HCT116 (cell line): ENCODE measurements at regions not wholly inside any gene's neighbourhood (a gene's known extent, or its start where the extent isn't known, plus 50 kb on each side); places are given as distances from the start of the nearest gene placed in this dataset.

ENCODE experiments used
- ATAC-seq: fragments of 200-7000 bp; cut with Tn5 transposase; 2 replicates; pipeline ENCODE4 v1.9.1; 2020; ENCODE audit warnings: mild to moderate bottlenecking, moderate library complexity
- BruUV-seq: library from RNA; stranded (reverse); fragments of 400-500 nt; replicated peaks from 2 replicates; lab custom pipeline; 2021; lab: Mats Ljungman, UMichigan
- CTCF ChIA-PET: fragments of 300-600 bp; sonication (Branson Sonifier 250); formaldehyde crosslinking; loops from one replicate; lab custom pipeline; 2021; ENCODE audit warnings: antibody characterized with exemption; lab: Charles Lee
- POLR2A ChIA-PET: fragments of 300-600, 350-600 bp; sonication (Branson Sonifier 250); formaldehyde crosslinking; loops from one replicate; lab custom pipeline; 2021; ENCODE audit warnings: antibody characterized with exemption; lab: Charles Lee
- RAD21 ChIA-PET, 2 experiments: fragments of 300-600 bp; sonication (Branson Sonifier 250); formaldehyde crosslinking; loops; one replicate each; lab custom pipeline; 2023; ENCODE audit warnings: low total read pairs in 2 of 2; ENCODE audit not compliant: uncharacterized antibody in 2 of 2, unreplicated experiment in 2 of 2, low non-redundant PET in 1 of 2; lab: Charles Lee
- DNase-seq: peaks from one replicate; pipeline ENCODE4 v3.0.0-alpha.2; 2010; ENCODE audit warnings: low read depth, low spot score
- H2AFZ ChIP-seq: fragments of 200-600 bp; shearing (Covaris generic), sonication (generic); 2 replicates; pipeline ENCODE4 v1.6.1; 2017; ENCODE audit warnings: low read depth, mixed run types, mixed read lengths, antibody characterized with exemption, low read length; ENCODE audit not compliant: poor library complexity, severe bottlenecking
- H3K27ac ChIP-seq: 2 replicates; pipeline ENCODE4 v1.5.1; 2012; ENCODE audit warnings: low read depth, low read length
- H3K27me3 ChIP-seq: fragments of 200-600 bp; sonication (generic); 2 replicates; pipeline ENCODE4 v1.6.1; 2016; ENCODE audit warnings: mixed run types, low read length, mixed read lengths; ENCODE audit not compliant: insufficient read depth
- H3K36me3 ChIP-seq, 2 experiments: fragments of 200-500 bp in 1 of 2; fragments of 200-600 bp in 1 of 2; sonication (Bioruptor generic) in 1 of 2; sonication (generic) in 1 of 2; 2 replicates each; pipeline versions ENCODE4 v1.5.1 to v1.6.1; 2014 to 2016; ENCODE audit warnings: low read length in 2 of 2, inconsistent platforms in 1 of 2, mixed read lengths in 1 of 2, mixed run types in 1 of 2; ENCODE audit not compliant: insufficient read depth in 2 of 2, control insufficient read depth in 1 of 2
- H3K4me1 ChIP-seq, 2 experiments: fragments of 200-600 bp in 1 of 2; sonication (generic) in 1 of 2; 2 replicates each; pipeline versions ENCODE4 v1.5.1 to v1.6.1; 2012 to 2017; ENCODE audit warnings: low read length in 2 of 2, inconsistent platforms in 1 of 2, mild to moderate bottlenecking in 1 of 2, mixed read lengths in 1 of 2, mixed run types in 1 of 2, moderate library complexity in 1 of 2; ENCODE audit not compliant: insufficient read depth in 2 of 2, control insufficient read depth in 1 of 2
- H3K4me2 ChIP-seq: fragments of 200-600 bp; sonication (generic); 2 replicates; pipeline ENCODE4 v1.6.1; 2017; ENCODE audit warnings: mixed run types, low read length, mixed read lengths
- H3K4me3 ChIP-seq, 2 experiments: fragments of 200-600 bp in 1 of 2; sonication (generic) in 1 of 2; replicated peaks in 1 of 2; 2 replicates each; pipeline ENCODE4 v1.5.1; 2011 to 2016; ENCODE audit warnings: low read length in 2 of 2, control low read depth in 1 of 2, low read depth in 1 of 2, mild to moderate bottlenecking in 1 of 2, mixed read lengths in 1 of 2, mixed run types in 1 of 2
- H3K79me2 ChIP-seq: fragments of 200-600 bp; sonication (generic); 2 replicates; pipeline ENCODE4 v1.6.1; 2017; ENCODE audit warnings: mild to moderate bottlenecking, mixed run types, low read length, moderate library complexity, mixed read lengths; ENCODE audit not compliant: insufficient read depth
- H3K9ac ChIP-seq: fragments of 200-600 bp; sonication (generic); 2 replicates; pipeline ENCODE4 v1.6.1; 2016; ENCODE audit warnings: low read length, mixed read lengths
- H3K9me2 ChIP-seq: fragments of 200-600 bp; sonication (generic), shearing (Covaris generic); 2 replicates; pipeline ENCODE4 v1.6.1; 2017; ENCODE audit warnings: mixed run types, mild to moderate bottlenecking, moderate library complexity; ENCODE audit not compliant: insufficient read depth
- H3K9me3 ChIP-seq, 2 experiments: fragments of 200-500 bp in 1 of 2; fragments of 200-600 bp in 1 of 2; sonication (Bioruptor generic) in 1 of 2; sonication (generic) in 1 of 2; 2 replicates each; pipeline ENCODE4 v1.6.1; 2014 to 2017; ENCODE audit warnings: low read length in 2 of 2, mixed read lengths in 2 of 2, inconsistent platforms in 1 of 2, low read depth in 1 of 2, mild to moderate bottlenecking in 1 of 2, mixed run types in 1 of 2, moderate library complexity in 1 of 2; ENCODE audit not compliant: control insufficient read depth in 1 of 2, insufficient read depth in 1 of 2
- H4K20me1 ChIP-seq: fragments of 200-600 bp; sonication (generic), shearing (Covaris generic); 2 replicates; pipeline ENCODE4 v1.6.1; 2017; ENCODE audit warnings: mixed run types, mild to moderate bottlenecking, moderate library complexity; ENCODE audit not compliant: insufficient read depth
- CBX3 ChIP-seq: IDR thresholded peaks from 2 replicates; pipeline ENCODE4 v1.6.1; 2012; ENCODE audit warnings: low read depth
- CEBPB ChIP-seq: IDR thresholded peaks from 2 replicates; pipeline ENCODE4 v1.6.1; 2012; ENCODE audit warnings: low read depth
- CTCF ChIP-seq, 3 experiments: fragments of 200-600 bp in 1 of 3; sonication (generic) in 1 of 3; IDR thresholded peaks in 2 of 3; conservative IDR thresholded peaks in 1 of 3; 2 replicates each; pipeline ENCODE4 v1.5.1; 2012 to 2017; ENCODE audit warnings: low read depth in 2 of 3, low read length in 2 of 3, antibody characterized with exemption in 1 of 3, borderline replicate concordance in 1 of 3, control low read depth in 1 of 3, mild to moderate bottlenecking in 1 of 3, mixed read lengths in 1 of 3, mixed run types in 1 of 3, moderate library complexity in 1 of 3; ENCODE audit not compliant: insufficient read depth in 1 of 3
- EZH2phosphoT487 ChIP-seq: fragments of 200-600 bp; IDR thresholded peaks from 2 replicates; pipeline ENCODE4 v1.6.1; 2018; ENCODE audit warnings: antibody characterized with exemption, borderline replicate concordance
- FOSL1 ChIP-seq: IDR thresholded peaks from 2 replicates; pipeline ENCODE4 v1.6.1; 2012; ENCODE audit warnings: low read depth
- JUND ChIP-seq: IDR thresholded peaks from 2 replicates; pipeline ENCODE4 v1.6.1; 2012
- MAX ChIP-seq: IDR thresholded peaks from 2 replicates; pipeline ENCODE4 v1.6.1; 2012
- POLR2A ChIP-seq: IDR thresholded peaks from 2 replicates; pipeline ENCODE4 v1.7.0; 2011; ENCODE audit warnings: borderline replicate concordance; ENCODE audit not compliant: insufficient read depth, insufficient read length; ENCODE audit errors: extremely low read depth
- POLR2AphosphoS5 ChIP-seq: IDR thresholded peaks from 2 replicates; pipeline ENCODE4 v1.6.1; 2011; ENCODE audit warnings: mild to moderate bottlenecking, low read depth, low read length, moderate library complexity
- REST ChIP-seq: IDR thresholded peaks from 2 replicates; pipeline ENCODE4 v1.6.1; 2012; ENCODE audit warnings: low read depth
- SP1 ChIP-seq: IDR thresholded peaks from 2 replicates; pipeline ENCODE4 v1.6.1; 2012; ENCODE audit warnings: low read depth
- SRF ChIP-seq: IDR thresholded peaks from 2 replicates; pipeline ENCODE4 v1.6.1; 2012; ENCODE audit warnings: low read depth
- YY1 ChIP-seq: IDR thresholded peaks from 2 replicates; pipeline ENCODE4 v1.6.1; 2011; ENCODE audit warnings: low read length, low read depth, moderate library complexity, mild to moderate bottlenecking; ENCODE audit not compliant: insufficient replicate concordance; ENCODE audit errors: extremely low read depth
- ZNF274 ChIP-seq: fragments of 200-500 bp; sonication (Bioruptor generic); IDR thresholded peaks from 2 replicates; pipeline ENCODE4 v1.6.1; 2014; ENCODE audit warnings: mild to moderate bottlenecking, low read depth, low read length, inconsistent platforms
- intact Hi-C: fragments of 100-400 bp; cut with micrococcal nuclease; formaldehyde crosslinking; loops from 2 replicates; pipeline ENCODE4 v1.10.0; 2022

- Histone ChIP-seq H3K9me2 (no peaks in the 10 kb centered on the region), H3K4me2 (no peak overlapping the region), H3K9me3 (no peaks in the 10 kb centered on the region), H3K4me1 (no peaks in the 10 kb centered on the region), H4K20me1 (no peaks in the 10 kb centered on the region), H3K9ac (no peak overlapping the region), H3K36me3 (no peaks in the 10 kb centered on the region), H2AFZ (no peak overlapping the region), H3K27ac (no peak overlapping the region), H3K27me3 (no peaks in the 10 kb centered on the region), H3K79me2 (no peaks in the 10 kb centered on the region), H3K4me3 (no peak overlapping the region)
- ATAC-seq (no peak), DNase-seq (no peak)
- ChIA-PET CTCF (no interaction called here), RAD21 (no interaction called here), POLR2A (no interaction called here)
- intact Hi-C loops, result no loop called here
- no peak for TF ChIP-seq JUND
- TF ChIP-seq YY1, result no peak
- TF ChIP-seq FOSL1, result no peak
- no peak for TF ChIP-seq SRF
- TF ChIP-seq ZNF274, result no peak
- TF ChIP-seq EZH2phosphoT487, result no peak
- TF ChIP-seq CEBPB, result no peak
- BruUV-seq, result no TSS peak
These were observed 182.8 kb upstream of the GRID2 start for GRCh38 chr4:92120810-92121498.

GRCh38 chr4:92122911-92123310, 180.9 kb upstream of the GRID2 start:
- ChIA-PET POLR2A (no interaction called here), RAD21 (no interaction called here), CTCF (no interaction called here)
- no TSS peak for BruUV-seq
- no peak overlapping the region for H3K27ac ChIP-seq
- H3K4me1 ChIP-seq, result no peaks in the 10 kb centered on the region
- H3K79me2 ChIP-seq, result no peaks in the 10 kb centered on the region
- no peaks in the 10 kb centered on the region for H3K36me3 ChIP-seq
- no peaks in the 10 kb centered on the region for H4K20me1 ChIP-seq
- DNase-seq, result no peak
- H3K27me3 ChIP-seq, result no peaks in the 10 kb centered on the region
- H3K4me2 ChIP-seq, result no peak overlapping the region
- no peaks in the 10 kb centered on the region for H3K9me2 ChIP-seq
- H3K4me3 ChIP-seq, result no peak overlapping the region
- H3K9me3 ChIP-seq, result no peaks in the 10 kb centered on the region
- H2AFZ ChIP-seq, result no peak overlapping the region
- no peak for ATAC-seq
- H3K9ac ChIP-seq, result no peak overlapping the region
- intact Hi-C loops, result no loop called here
- TF ChIP-seq SRF (no peak), REST (no peak), CEBPB (no peak), FOSL1 (no peak), CBX3 (no peak), ZNF274 (no peak), EZH2phosphoT487 (no peak), POLR2AphosphoS5 (no peak), POLR2A (no peak), MAX (no peak), CTCF (IDR thresholded peaks at IDR 0.05 in 2 of 3, conservative IDR thresholded peaks at IDR 0.05 in 1 of 3; ENCODE audit: borderline replicate concordance in 1 of 3, insufficient read depth in 1 of 3, low read depth in 2 of 3, low read length in 2 of 3) (no peak), SP1 (no peak)
